ENCODE measurements at regions not wholly inside any gene's neighbourhood (a gene's known extent, or its start where the extent isn't known, plus 50 kb on each side); places are given as distances from the start of the nearest gene placed in this dataset.
"Not testable (repeated sequence)": the region's sequence is repeated elsewhere in the genome, so short reads cannot be mapped to it uniquely, and the experiment has no call there.

DNA sequence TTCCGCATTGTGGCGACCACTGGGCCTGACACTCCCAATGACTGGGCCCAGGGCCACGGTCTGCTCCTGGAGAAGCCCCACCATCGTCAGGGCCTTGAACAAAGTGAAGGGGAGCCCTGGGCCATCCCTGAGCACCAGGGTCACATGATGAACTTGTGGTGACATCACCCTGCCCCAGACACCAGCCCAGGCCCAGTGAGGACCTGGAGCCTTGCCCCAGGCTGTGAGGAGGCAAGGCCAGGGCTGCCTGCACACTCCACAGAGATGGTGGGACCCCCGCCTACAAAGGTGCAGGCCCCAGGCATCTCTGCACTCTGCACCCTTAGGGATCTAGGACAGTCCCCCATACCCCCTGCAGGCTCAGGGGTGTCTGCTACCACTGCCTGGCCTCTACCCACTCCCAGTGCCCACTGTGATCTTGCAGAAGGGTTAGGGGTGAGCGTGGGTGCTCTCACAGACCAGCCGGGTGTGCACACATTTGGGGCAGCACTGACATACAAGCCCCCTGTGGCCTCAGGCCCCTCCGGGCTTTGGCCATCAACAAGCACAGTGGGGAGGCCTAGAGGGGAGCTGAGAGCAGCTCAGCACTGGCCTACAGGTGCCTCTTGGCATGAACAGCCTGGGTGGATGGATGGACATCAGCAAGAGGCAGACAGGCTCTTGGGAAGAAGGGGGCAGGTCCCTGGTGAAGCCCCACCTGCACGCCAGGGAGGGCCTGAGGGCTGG lies 624.0 kb upstream of the LRRTM4 start:
- Mint-ChIP-seq H3K4me3 (no peak overlapping the region), H3K27me3 (no peaks in the 10 kb centered on the region), H3K36me3 (no peaks in the 10 kb centered on the region), H3K9me3 (peaks cover 3% of the 10 kb centered on the region), H3K4me1 (ENCODE audit: low read depth) (no peaks in the 10 kb centered on the region), H3K27ac (no peak overlapping the region)
- intact Hi-C loops (cut with micrococcal nuclease), result no loop called here
- POLR2A ChIA-PET, result no interaction called here
- no peak for DNase-seq
- CTCF ChIA-PET, result no interaction called here

DNA sequence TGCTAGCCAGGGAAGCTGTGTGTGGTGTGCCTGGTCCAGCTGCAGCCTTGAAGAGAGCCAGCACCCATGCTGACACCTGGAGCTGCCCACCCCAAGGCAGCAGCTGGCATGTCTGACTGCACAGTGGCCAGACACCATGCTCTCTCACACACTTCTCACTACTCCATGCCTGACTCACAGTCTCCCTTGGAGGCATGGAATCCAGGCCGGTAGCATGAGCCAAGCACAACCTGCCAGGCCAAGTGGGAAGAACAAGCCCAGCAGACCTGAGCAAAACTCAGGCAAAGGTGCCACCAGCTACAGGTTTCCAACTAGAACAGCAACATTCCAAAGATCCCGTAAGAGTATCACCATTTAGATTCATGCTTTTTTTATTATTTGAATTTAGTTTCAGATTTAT lies 625.3 kb upstream of the LRRTM4 start:
- H3K27me3 Mint-ChIP-seq, result no peaks in the 10 kb centered on the region
- intact Hi-C loops (cut with micrococcal nuclease), result no loop called here
- H3K27ac Mint-ChIP-seq, result no peak overlapping the region
- H3K4me1 Mint-ChIP-seq (ENCODE audit: low read depth), result no peaks in the 10 kb centered on the region
- H3K36me3 Mint-ChIP-seq, result no peaks in the 10 kb centered on the region
- CTCF ChIA-PET, result no interaction called here
- POLR2A ChIA-PET, result no interaction called here
- DNase-seq, result no peak
- no peak overlapping the region for H3K4me3 Mint-ChIP-seq
- peaks cover 5% of the 10 kb centered on the region for H3K9me3 Mint-ChIP-seq

DNA sequence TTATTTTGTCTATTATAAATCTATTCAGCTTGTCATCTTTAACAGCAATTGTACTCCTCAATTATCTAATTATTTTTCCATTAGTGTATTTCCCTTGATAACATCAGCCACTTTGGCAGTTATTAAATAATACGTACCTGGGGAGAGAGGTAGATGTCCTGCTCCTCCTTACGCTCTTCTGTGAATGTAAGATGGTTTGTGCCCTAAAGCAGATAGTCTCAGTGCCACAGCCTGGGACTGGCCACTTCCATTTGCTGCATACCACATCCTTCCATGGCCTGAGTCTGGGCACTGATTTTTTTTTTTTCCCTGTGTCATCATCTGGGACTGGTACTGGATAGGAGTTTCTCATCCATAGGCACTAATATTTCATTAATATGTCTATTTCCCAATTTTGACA lies 632.4 kb upstream of the LRRTM4 start:
- no peak overlapping the region for H3K4me3 Mint-ChIP-seq
- CTCF ChIA-PET, result no interaction called here
- H3K27me3 Mint-ChIP-seq, result no peaks in the 10 kb centered on the region
- intact Hi-C loops (cut with micrococcal nuclease), result no loop called here
- H3K4me1 Mint-ChIP-seq (ENCODE audit: low read depth), result no peaks in the 10 kb centered on the region
- H3K27ac Mint-ChIP-seq, result no peak overlapping the region
- no peaks in the 10 kb centered on the region for H3K36me3 Mint-ChIP-seq
- POLR2A ChIA-PET, result no interaction called here
- no peak for DNase-seq
- peaks cover 17% of the 10 kb centered on the region for H3K9me3 Mint-ChIP-seq

DNA sequence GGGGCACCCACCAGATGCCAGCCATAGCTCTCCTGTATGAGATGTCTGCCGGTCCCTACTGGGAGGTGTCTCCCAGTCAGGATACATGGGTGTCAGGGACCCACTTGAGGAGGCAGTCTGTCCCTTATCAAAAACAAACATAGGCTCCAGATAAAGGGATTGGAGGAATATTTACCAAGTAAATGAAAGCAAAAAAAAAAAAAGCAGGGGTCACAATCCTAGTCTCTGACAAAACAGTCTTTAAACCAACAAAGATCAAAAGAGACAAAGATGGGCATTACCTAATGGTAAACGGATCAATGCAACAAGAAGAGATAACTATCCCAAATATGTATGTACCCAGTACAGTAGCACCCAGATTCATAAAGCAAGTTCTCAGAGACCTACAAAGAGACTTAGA lies 640.0 kb upstream of the LRRTM4 start:
- intact Hi-C loops (cut with micrococcal nuclease), result no loop called here
- CTCF ChIA-PET, result no interaction called here

DNA sequence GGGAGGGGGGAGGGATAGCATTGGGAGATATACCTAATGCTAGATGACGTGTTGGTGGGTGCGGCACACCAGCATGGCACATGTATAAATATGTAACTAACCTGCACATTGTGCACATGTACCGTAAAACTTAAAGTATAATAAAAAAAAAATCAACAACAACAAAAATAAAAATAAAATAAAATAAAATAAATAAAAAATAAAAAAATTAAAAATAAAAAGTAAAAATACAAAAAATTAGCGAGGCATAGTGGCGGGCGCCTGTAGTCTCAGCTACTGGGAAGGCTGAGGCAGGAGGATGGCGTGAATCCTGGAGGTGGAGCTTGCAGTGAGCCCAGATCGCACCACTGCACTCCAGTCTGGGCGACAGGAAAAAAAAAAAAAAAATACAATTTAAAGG lies 650.0 kb upstream of the LRRTM4 start:
- CTCF ChIA-PET; H3K4me3 Mint-ChIP-seq; H3K36me3 Mint-ChIP-seq; H3K27ac Mint-ChIP-seq; intact Hi-C loops (cut with micrococcal nuclease); H3K27me3 Mint-ChIP-seq; POLR2A ChIA-PET; H3K4me1 Mint-ChIP-seq (ENCODE audit: low read depth); DNase-seq: not testable (repeated sequence)
- peaks cover 25% of the 10 kb centered on the region for H3K9me3 Mint-ChIP-seq

More for the DNA sequence above, 640.0 kb upstream of the LRRTM4 start:
- Mint-ChIP-seq H3K36me3 (no peaks in the 10 kb centered on the region), H3K4me3 (no peak overlapping the region), H3K27ac (no peak overlapping the region), H3K27me3 (no peaks in the 10 kb centered on the region), H3K4me1 (ENCODE audit: low read depth) (no peaks in the 10 kb centered on the region), H3K9me3 (peaks cover 42% of the 10 kb centered on the region)
- DNase-seq, result no peak
- POLR2A ChIA-PET, result no interaction called here

DNA sequence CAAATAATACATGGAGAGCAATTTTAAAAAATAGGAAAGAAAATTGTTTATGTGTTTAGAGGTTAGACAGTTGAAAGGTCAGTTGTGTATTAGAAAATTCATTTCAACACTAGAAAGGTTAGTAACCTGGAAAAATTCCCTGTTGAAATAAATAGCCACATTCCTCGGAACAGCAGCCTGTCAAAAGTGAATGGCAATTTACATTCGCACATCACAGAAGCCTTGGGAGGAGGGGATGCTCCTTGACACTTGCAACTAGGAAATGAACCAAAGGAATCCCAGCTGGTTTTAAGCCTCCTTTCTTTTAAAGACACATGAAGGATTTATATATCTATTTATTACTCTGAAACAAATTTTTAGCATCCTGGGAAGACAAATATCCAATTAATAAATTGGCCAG lies 653.5 kb upstream of the LRRTM4 start:
- DNase-seq, result no peak
- ChIA-PET POLR2A (no interaction called here), CTCF (no interaction called here)
- Mint-ChIP-seq H3K27me3 (no peaks in the 10 kb centered on the region), H3K9me3 (peaks cover 21% of the 10 kb centered on the region), H3K4me1 (ENCODE audit: low read depth) (no peaks in the 10 kb centered on the region), H3K27ac (no peak overlapping the region), H3K4me3 (no peak overlapping the region), H3K36me3 (no peaks in the 10 kb centered on the region)
- intact Hi-C loops (cut with micrococcal nuclease), result no loop called here

DNA sequence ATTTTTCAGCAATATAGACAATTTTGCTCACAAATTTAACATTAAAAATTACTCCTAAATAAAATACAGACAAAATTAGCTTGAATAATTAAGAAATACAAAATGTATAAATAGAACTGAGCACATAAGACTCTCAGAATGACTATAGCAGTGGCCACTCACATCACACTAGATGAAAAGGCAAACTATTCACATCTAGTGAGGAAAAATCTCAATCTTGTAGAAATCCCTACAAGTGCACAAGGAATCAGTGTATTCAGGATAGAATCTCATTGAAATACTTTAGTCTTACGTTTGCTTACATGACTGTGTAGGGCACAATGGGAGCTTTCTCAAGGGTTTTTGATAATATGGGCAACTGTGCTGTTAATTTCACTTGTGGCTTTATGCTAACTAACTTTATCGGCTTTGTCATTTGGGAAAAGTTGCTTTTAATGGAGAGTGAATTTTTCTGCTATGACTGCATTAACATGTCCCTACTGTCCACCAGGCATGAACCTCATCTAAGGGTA lies 678.9 kb upstream of the LRRTM4 start:
- intact Hi-C loops (cut with micrococcal nuclease), result no loop called here
- Mint-ChIP-seq H3K36me3 (no peaks in the 10 kb centered on the region), H3K9me3 (peaks cover 19% of the 10 kb centered on the region), H3K27ac (no peak overlapping the region), H3K27me3 (no peaks in the 10 kb centered on the region), H3K4me3 (no peak overlapping the region), H3K4me1 (ENCODE audit: low read depth) (no peaks in the 10 kb centered on the region)
- DNase-seq, result no peak
- POLR2A ChIA-PET, result no interaction called here
- CTCF ChIA-PET, result no interaction called here

DNA sequence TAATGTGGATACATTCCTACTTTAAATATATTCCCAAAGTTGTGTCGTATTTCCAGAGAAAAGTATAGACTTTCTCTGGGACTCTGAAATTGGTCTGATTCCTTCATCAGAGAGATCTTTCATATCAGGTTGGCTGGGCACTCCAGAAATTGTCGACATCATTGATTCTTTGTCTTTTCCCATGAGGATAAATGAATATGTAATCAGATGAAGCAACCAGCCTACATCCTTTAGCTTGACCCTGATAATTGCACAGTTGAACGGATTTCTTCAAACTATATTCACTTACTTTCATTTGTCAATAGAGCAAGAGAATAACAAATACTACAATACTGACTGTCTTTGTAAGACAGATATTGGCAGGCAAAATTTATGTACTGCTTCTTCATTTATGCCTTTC lies 680.2 kb upstream of the LRRTM4 start:
- Mint-ChIP-seq H3K27ac (no peak overlapping the region), H3K4me1 (ENCODE audit: low read depth) (no peaks in the 10 kb centered on the region), H3K4me3 (no peak overlapping the region), H3K9me3 (peaks cover 26% of the 10 kb centered on the region), H3K27me3 (no peaks in the 10 kb centered on the region), H3K36me3 (no peaks in the 10 kb centered on the region)
- DNase-seq, result no peak
- intact Hi-C loops (cut with micrococcal nuclease), result no loop called here
- ChIA-PET POLR2A (no interaction called here), CTCF (no interaction called here)

DNA sequence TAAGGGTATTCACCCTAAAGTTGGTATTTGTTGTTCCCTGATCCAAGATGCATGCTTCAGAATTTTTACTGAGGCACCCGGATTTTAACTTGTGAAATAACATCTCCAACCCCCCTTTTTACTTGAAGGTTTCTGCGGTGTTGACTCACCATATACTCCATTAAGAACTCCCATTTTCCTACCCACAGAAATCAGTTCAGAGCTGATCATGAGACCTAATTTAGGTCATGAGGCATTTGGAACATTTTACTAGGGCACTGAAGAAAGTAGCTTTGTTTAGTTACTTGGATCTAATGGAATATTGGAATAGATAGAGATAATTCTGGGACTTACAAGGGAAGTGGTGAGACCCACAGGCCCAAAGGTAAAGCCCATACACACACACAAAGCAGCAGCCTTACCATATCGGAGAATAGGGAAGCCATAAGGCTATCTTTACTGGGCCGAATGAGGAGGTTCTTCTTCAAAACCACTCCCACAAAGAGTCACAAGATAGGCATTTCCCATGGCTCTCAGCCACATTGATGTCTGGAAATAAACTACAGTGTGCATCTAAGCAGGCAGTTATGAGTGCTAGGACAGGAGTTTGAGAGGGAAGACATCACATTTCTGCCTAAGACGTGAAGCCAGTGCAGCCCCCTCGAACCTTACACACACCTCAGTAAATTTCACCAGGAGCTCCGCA lies 681.0 kb upstream of the LRRTM4 start:
- Mint-ChIP-seq H3K27ac (no peak overlapping the region), H3K4me3 (no peak overlapping the region), H3K4me1 (ENCODE audit: low read depth) (no peaks in the 10 kb centered on the region), H3K36me3 (no peaks in the 10 kb centered on the region), H3K27me3 (no peaks in the 10 kb centered on the region), H3K9me3 (peaks cover 25% of the 10 kb centered on the region)
- CTCF ChIA-PET, result no interaction called here
- no peak for DNase-seq
- POLR2A ChIA-PET, result no interaction called here
- intact Hi-C loops (cut with micrococcal nuclease), result no loop called here

DNA sequence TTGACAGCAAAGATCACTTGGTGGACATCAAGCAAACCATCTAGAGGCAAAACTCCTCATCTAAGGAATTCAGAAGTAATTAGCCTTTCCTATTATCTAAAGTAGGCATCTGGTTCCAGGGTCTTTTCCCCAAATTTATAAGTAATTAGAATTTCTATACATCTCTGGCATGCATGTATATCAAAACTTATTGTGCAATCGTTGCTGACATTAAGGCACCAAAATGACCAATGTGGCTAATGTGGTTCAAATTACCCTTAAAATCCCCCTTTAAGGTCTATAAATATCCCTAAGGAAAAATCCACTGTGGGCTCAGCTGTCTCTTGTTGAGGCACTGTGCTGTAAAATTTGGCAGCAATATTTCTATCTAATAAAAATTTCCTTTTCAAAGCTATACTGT lies 695.9 kb upstream of the LRRTM4 start:
- DNase-seq, result no peak
- Mint-ChIP-seq H3K4me1 (ENCODE audit: low read depth) (no peaks in the 10 kb centered on the region), H3K27ac (no peak overlapping the region), H3K9me3 (peaks cover 30% of the 10 kb centered on the region), H3K27me3 (no peaks in the 10 kb centered on the region), H3K36me3 (no peaks in the 10 kb centered on the region), H3K4me3 (no peak overlapping the region)
- POLR2A ChIA-PET, result no interaction called here
- CTCF ChIA-PET, result no interaction called here
- intact Hi-C loops (cut with micrococcal nuclease), result no loop called here

DNA sequence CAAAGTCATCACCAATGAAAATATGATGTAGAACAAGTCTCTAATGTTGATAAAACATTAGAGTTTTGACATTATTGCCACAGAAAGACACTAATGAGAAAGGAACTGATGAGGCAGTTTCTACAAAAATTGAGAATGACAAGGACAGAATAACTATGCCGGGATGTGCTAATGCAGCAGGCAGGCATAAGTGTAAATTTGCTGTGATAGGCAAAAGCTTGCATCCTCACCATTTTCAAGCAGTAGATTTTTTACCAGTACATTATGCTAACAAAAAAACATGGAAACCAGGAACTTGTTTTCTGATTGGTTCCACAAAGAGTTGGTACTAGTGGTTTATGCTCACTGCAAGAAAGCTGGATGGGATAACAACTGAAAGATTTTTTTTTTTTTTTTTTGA lies 715.5 kb upstream of the LRRTM4 start:
- H3K27me3 Mint-ChIP-seq, result no peaks in the 10 kb centered on the region
- peaks cover 25% of the 10 kb centered on the region for H3K9me3 Mint-ChIP-seq
- DNase-seq, result no peak
- no peak overlapping the region for H3K4me3 Mint-ChIP-seq
- CTCF ChIA-PET, result no interaction called here
- POLR2A ChIA-PET, result no interaction called here
- H3K36me3 Mint-ChIP-seq, result no peaks in the 10 kb centered on the region
- H3K4me1 Mint-ChIP-seq (ENCODE audit: low read depth), result no peaks in the 10 kb centered on the region
- no peak overlapping the region for H3K27ac Mint-ChIP-seq
- intact Hi-C loops (cut with micrococcal nuclease), result no loop called here

DNA sequence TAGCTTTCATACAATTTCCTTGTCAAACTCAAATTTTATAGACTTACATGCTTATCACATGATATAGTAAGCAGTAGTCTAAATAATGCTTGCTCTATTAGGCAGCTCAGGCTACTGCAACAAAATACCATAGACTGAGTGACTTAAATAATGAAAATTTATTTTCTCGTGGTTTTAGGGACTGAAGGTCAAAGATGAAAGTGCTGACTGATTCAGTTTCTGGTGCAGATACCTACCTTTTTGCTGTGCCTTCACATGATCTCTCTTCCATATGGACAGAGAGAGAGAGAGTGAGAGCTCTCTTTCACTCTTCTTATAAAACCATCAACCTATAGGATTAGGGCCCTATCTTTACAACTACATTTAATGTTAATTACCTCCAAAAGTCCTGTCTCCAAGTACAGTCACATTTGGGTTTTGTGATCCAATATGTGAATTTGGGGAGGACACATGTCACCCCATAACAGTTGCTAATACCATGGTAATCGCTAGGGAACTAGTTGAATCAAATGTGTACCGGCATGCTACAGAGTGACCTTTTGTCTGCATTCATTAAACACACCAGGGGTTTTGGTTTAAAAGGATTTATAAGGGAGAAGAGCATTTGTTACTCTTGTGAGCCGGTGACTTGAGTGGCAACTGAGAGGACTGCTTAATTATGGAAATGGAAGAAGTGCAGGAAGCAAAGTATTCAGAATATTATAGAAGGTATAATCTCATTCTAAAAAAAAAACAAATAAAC lies 723.4 kb upstream of the LRRTM4 start:
- Mint-ChIP-seq H3K4me1 (ENCODE audit: low read depth) (no peaks in the 10 kb centered on the region), H3K36me3 (no peaks in the 10 kb centered on the region), H3K27me3 (no peaks in the 10 kb centered on the region), H3K4me3 (no peak overlapping the region), H3K9me3 (peaks cover 30% of the 10 kb centered on the region), H3K27ac (no peak overlapping the region)
- no peak for DNase-seq
- ChIA-PET CTCF (no interaction called here), POLR2A (no interaction called here)
- intact Hi-C loops (cut with micrococcal nuclease), result no loop called here

DNA sequence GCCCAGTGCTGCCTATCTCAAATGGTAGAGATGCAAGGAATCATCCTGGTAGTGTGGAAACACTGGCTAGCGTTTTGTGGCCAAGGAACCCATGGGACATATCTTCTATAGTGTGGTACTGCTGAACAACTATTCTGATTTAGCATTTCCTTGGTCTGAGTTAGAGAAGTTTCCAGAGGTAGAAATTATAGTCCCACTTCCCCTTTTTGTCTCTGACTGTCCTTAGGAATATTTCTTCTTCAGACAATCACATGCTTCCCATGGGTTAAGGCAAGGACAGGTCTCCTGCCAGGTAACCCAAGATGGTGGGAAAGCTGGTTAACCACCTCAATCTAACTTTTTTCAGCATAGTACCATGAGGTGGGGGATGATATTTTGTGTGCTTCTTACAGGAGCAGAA lies 729.5 kb upstream of the LRRTM4 start:
- intact Hi-C loops (cut with micrococcal nuclease), result no loop called here
- no peaks in the 10 kb centered on the region for H3K27me3 Mint-ChIP-seq
- H3K4me3 Mint-ChIP-seq, result no peak overlapping the region
- H3K36me3 Mint-ChIP-seq, result no peaks in the 10 kb centered on the region
- ChIA-PET CTCF (no interaction called here), POLR2A (no interaction called here)
- no peaks in the 10 kb centered on the region for H3K4me1 Mint-ChIP-seq (ENCODE audit: low read depth)
- no peak overlapping the region for H3K27ac Mint-ChIP-seq
- H3K9me3 Mint-ChIP-seq, result peaks cover 30% of the 10 kb centered on the region
- no peak for DNase-seq

All from activated CD4-positive, alpha-beta memory T cell treated with anti-CD3 and anti-CD28 coated beads for 36 hours (primary cell).